GM21576 (cell line): ENCODE measurements at regions not wholly inside any gene's neighbourhood (a gene's known extent, or its start where the extent isn't known, plus 50 kb on each side); places are given as distances from the start of the nearest gene placed in this dataset.

Experiments used
- ATAC-seq: cut with Tn5 transposase; IDR thresholded peaks from one replicate; pipeline ENCODE4 v1.9.1; 2021; ENCODE audit warnings: mild to moderate bottlenecking, moderate library complexity; ENCODE audit not compliant: unreplicated experiment

DNA sequence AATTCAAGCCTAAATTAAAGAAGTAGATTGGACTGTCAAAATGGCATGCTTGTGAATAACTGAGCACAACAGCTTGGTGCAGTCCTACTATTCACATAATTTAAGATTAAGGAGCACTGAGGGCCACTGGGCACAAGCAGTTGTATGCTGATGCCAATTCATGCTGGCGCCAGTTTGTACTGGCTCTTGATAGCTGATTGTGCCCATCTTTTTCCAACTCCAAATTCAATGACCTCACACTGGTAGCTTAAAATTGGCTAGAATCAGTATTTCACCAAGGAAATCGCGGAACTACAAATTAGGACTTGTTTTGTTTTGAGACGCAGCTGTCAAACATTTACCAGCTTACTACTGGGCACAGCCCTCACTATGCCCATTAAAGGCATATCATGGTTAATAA lies 969.2 kb downstream of the JRKL start:
- ATAC-seq = no peak

DNA sequence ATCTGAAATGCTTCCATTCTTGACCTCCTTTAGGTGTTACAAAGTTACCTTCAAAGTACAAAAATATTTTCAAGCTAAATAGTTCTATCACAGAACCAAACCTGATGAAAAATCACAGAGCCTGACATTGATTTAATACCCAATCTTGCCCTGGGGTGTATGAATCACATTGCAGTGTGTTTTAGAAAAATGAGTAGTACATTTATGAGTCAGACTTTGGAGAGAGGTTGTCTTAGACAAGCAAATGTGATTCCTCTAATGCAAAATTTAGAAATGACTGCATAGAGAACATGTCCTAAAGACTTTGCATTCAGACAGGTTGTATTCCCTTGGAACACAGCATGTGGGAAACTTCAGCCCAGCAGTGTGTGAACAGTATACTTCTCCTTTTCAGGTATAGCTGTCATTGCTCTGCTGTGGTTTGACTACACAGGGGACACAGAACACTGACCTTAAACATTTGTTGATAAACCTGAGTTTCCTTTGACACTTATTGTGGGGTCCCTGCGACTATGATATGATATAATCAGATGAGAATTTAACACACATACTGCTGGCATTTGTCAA lies 972.1 kb downstream of the JRKL start:
- no peak for ATAC-seq

DNA sequence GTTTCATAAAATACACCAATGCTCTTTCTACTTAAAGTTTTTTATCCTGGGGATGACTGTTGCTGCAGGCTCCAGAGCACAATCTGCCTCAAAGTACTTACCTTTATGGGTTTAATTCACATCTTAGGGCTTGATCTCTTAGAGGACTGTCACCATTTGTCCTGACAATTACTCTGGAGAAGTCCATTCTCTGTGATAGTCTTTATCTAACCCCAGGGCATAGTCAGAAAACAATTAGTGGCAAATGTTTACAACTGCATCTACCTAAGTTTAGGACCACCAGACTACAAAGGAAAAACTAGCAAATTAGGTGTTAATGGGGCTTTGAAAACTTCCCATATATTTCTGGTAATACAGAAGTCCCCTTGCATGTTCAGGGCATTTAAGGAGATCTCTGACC lies 973.5 kb downstream of the JRKL start:
- no peak for ATAC-seq

GRCh38 chr11:97364047-97364446 lies 974.2 kb downstream of the JRKL start:
- no peak for ATAC-seq

GRCh38 chr11:97367406-97368083 lies 977.7 kb downstream of the JRKL start:
- no peak for ATAC-seq

- no peak for ATAC-seq
Observed at GRCh38 chr11:97389270-97389669, 999.5 kb downstream of the JRKL start.

DNA sequence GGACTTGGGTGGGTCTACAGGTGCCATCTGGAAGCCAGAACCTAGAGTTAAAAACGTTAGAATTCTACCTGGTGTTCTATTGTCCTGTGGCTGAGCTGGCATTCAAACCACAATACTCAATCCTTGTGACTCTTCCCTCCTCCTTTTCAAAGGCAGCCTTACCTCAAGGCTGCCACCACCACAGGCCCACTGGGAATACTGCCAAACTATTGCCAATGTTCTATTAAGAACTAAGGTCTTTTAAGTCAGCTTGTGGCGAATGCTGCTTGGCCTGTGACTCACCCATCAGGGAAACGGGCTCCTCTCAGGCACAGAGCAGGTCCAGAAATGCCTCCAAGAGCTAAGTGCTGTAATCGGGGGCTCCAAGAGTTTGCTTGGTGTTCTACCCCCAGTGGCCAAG lies 1008.4 kb downstream of the JRKL start:
- ATAC-seq = no peak

DNA sequence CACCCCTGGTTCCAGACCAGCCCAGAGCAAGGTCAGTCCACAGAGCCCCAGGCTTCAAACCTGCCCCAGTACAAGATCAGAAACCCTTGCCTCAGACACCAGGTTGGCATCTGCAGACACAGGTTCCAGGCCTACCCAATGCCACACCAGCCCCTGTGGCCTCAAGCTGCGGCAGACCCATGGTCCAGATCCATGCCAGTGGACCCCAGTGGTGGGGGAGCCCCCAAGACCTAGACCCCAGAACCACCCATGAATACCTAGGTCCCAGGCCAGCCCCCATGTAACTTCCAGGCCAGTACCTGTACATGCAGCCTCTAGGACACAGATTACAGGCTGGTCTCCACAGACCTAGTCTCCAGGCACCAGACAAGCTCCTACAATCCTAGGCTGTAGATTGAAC lies 1019.3 kb downstream of the JRKL start:
- no peak for ATAC-seq

- no peak for ATAC-seq
Observed at GRCh38 chr11:97414801-97415200, 1025.0 kb downstream of the JRKL start.

DNA sequence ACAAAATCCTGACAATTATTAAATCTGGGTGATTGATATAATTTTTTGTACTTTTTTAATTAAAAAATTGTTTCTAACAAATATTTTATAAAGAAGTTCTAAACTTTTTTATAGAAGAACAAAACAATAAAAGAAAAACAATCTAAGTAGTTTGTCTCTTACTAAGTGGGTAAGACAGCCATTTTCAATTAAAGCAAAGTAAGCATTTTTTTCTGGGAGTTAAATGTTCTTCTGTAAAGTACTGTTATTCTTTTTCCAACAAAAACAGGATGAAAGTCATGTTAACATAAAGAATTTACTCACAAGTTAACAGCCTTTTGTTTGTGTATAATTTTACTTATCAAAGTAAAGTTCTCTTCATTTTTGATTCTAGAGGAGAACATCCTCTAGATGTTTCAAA lies 1029.9 kb downstream of the JRKL start:
- no peak for ATAC-seq

- no peak for ATAC-seq
Observed at GRCh38 chr11:97428247-97428790, 1038.5 kb downstream of the JRKL start.

- no peak for ATAC-seq
Observed at GRCh38 chr11:97430877-97431276, 1041.1 kb downstream of the JRKL start.

GRCh38 chr11:97432926-97433325 lies 1043.1 kb downstream of the JRKL start:
- no peak for ATAC-seq

- ATAC-seq = no peak
Observed at GRCh38 chr11:97445561-97445960, 1055.7 kb downstream of the JRKL start.

- ATAC-seq = no peak
Observed at GRCh38 chr11:97451441-97451840, 1061.6 kb downstream of the JRKL start.

GRCh38 chr11:97454988-97455387 lies 1065.2 kb downstream of the JRKL start:
- no peak for ATAC-seq

DNA sequence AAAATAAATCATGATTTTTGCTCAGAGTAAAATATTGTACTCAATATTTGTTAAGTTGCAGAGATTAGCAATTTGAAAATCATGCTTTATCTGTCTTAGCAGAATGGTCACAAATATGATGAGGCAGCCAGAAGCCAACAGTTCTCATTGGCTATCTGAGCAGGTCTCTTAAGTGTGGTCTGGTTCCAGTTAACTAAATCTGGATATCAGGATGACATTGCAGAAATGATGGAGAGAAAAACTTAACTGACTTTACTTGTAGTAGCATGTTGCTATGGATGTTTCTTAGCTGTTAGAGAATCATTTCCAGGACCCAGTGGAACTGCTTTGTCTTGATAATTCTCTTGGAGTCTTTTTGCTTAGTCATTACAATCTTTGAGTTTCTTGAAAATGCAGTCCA lies 1070.3 kb downstream of the JRKL start:
- no peak for ATAC-seq

GRCh38 chr11:97461044-97461880 lies 1071.4 kb downstream of the JRKL start:
- no peak for ATAC-seq

DNA sequence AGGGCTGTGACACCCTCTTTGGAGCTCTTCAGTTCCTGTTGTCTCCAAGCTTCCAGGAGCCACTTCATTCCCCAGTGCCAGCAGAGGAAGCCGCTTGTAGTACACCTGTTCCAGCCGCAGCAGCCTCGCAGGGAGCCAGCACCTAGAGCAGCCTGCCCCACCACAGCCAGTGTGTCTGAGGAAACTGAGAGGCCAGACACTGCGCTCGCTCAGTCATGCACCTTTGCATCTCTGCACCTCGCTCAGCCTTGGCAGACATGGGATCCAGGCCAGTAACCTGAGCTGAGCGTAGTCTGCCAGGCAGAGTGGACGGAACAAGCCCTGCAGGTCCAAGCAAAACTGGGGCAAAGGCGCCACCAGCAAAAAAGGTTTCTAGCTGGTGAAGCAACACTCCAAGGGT lies 1072.1 kb downstream of the JRKL start:
- ATAC-seq = no peak

DNA sequence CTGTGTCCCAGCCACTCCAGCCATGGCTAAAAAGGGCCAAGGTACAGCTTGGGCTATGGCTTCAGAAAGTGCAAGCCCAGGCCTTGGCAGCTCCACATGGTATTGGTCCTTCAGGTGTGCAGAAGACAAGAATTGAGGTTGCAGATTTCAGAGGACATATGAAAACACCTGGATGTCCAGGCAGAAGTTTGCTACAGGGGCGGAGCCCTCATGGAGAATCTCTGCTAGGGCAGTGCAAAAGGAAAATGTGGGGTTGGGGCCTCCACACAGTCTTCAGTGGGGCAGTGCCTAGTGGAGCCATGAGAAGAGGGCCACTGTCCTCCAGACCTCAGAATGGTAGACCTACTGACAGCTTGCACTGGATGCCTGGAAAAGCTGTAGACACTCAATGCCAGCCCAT lies 1074.1 kb downstream of the JRKL start:
- ATAC-seq = no peak

DNA sequence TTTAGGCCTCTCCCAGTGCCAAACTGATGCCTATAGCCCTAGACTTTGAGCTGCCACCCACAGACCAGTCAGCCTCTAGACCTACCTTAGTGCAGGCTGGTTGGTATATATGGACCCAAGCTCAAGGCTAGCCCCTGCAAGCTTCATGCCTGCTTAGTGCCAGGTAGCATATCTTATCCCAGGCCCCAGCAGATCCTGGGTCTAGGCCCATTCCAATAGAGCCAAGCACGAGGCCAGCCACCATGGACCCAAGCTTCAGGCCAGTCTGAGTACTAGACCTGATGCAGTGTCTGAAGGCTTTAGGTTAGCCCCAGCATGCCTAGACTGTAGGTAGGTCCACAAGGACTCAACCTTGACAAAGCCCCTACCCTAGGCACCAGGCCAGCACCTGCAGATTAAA lies 1081.7 kb downstream of the JRKL start:
- no peak for ATAC-seq

GRCh38 chr11:97487387-97487786 lies 1097.6 kb downstream of the JRKL start:
- no peak for ATAC-seq
